ENCODE measurements at regions not wholly inside any gene's neighbourhood (a gene's known extent, or its start where the extent isn't known, plus 50 kb on each side); places are given as distances from the start of the nearest gene placed in this dataset.

DNA sequence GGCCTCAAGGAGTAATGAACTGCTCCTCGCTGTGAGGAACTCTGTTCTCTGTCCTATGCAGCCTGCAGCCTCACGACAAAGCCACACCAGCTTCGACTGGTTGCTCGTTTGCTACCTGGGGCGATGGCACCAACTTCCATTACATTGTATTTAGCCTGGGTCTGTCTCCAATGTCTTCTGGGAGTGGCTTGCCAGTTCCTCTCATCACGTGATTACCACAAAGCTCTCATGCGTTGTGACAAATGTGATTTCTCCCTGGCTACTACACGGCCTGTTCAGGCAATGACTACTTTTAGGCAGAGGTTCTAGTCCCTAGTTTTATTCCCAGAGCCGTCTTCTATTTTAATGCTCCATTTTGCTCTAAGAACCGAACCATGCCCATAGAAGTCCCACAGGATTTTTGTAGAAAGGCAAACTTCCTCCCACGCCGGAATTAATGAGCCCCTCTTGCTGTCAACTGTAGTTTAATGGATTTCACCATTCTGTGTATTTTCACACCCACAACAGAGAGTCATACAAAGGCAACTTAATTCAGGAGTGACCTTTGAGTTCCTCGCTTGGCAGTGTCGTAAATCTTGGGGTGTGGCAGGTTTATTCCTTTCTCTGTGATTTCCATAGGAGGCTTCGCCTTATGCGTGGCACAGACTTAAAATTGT lies 351.9 kb downstream of the EFNB2 start:
- in situ Hi-C loops (cut with MboI; ENCODE audit: low sequenced_read_pairs): no loop called here

DNA sequence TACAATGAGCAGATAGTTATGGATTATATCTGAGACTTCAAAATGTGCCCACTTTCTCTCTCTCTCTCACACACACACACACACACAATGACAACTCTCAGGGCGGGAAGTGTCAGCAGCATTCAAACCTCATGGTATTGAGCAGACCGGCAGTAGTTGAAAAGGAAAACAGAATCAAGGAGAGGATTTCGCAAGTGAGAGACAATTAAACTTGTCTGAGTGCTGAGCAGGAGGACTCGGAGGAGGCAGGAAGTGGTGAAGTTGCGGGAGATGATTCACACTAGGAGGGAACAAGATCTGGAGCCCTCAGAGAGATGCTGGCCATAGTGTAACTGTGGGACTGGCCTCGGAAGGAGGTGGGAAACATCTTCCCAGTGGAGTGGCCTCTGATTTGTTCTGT lies 353.1 kb downstream of the EFNB2 start:
- in situ Hi-C loops (cut with MboI; ENCODE audit: low sequenced_read_pairs): no loop called here

DNA sequence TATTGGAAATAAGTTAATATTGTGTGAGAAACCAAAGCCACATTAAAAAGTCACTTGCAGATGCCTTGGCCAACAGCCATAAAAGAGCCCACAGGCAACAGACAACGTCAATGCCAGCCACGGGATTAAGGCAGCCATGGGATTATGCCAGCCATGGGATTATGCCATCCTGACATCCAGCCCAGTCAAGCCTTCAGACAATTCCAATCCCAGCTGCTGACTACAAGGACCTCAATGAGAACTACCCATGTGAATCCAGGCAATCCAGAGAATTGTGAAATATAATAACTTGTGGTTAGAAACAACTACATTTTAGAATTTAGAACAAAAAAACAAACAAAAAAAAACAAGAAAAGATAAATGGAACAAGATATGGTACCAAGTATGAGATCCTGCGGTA lies 356.6 kb downstream of the EFNB2 start:
- in situ Hi-C loops (cut with MboI; ENCODE audit: low sequenced_read_pairs): no loop called here

DNA sequence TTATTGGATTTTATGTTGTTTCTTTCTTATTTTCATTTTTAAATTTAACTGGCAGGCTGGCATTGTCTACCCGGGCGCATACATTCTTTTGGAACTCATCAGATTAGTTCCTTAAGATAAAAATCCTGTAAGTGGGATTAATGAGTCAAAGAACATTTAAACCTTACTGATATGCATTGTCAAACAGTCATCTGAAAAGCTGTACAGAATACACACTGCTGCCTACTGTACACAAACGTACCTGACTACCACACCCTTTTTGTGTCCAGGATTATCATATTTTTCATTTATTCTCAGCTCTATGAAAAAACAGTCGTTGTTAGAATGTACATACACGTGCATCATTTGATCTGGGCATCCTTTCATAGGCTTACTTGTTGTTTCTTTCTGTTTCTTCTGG lies 358.3 kb downstream of the EFNB2 start:
- in situ Hi-C loops (cut with MboI; ENCODE audit: low sequenced_read_pairs): no loop called here

DNA sequence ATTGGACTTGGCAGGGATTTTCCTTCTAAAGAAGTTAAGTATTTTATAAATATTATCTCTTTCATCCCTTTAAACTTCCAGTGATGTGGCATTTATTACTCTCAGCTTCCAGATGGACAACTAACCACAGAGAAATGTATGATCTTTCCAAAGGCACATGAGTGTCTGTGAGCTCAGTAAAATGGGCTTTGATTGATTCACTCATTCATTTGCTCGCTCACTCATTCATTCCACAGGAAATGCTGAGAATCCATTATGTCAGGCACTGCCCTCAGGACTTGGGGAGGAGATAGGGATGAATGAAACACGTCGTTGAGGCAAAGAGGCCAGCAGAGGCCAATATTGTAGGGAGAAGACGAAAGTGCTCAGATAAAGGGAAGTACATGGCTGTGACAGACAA lies 359.3 kb downstream of the EFNB2 start:
- in situ Hi-C loops (cut with MboI; ENCODE audit: low sequenced_read_pairs): no loop called here

DNA sequence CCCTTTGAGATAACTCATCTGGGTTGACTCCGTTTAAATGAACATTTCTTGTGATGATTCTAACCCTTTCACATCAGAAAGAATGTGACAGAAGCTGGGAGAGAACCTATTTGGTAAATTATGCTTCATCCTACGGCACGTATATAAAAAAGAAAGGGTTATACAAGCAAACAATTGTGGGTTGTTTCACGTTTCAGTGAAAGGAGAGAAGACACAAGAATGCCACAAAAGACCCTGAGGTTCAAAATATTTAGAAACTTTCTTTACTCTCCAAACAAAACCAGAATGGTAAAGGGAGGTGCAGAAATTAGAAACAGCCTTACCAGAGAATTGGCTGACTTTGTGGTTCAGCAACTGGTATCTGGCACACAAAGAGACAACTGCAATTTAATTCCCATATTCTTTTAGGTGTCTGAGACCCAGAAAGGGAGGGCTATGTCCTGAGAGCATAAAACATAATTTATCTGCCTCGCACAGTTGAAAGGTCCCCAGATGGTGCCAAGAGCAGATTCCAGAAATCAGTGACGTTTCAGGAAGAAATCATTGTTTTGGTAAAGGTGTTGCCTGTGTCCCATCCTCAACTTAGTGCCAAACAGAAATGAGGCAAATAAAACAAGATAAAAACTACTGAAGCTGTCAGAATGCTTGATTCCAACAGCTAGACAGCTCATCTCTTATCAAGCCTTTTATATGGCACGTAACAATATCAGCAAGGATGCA lies 361.4 kb downstream of the EFNB2 start:
- in situ Hi-C loops (cut with MboI; ENCODE audit: low sequenced_read_pairs): no loop called here

DNA sequence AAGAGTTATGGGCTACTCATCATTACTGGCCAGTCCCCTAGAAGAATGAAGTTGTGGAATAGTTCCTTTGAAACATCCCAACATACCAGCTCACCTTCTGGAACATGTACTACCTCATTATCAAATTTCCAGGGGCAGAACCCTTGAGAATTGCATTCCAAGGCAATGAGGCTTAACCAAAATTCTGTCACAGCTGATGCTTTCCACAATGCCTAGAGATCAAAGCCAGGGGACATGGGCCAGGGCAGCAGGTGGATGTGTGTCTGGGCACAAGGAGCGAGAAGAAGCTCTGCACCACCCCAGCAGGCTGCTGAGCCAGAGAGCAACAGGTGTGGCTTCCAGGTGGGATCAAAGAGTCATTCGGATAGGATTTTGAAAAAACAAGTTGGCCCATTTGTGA lies 362.1 kb downstream of the EFNB2 start:
- in situ Hi-C loops (cut with MboI; ENCODE audit: low sequenced_read_pairs): no loop called here

DNA sequence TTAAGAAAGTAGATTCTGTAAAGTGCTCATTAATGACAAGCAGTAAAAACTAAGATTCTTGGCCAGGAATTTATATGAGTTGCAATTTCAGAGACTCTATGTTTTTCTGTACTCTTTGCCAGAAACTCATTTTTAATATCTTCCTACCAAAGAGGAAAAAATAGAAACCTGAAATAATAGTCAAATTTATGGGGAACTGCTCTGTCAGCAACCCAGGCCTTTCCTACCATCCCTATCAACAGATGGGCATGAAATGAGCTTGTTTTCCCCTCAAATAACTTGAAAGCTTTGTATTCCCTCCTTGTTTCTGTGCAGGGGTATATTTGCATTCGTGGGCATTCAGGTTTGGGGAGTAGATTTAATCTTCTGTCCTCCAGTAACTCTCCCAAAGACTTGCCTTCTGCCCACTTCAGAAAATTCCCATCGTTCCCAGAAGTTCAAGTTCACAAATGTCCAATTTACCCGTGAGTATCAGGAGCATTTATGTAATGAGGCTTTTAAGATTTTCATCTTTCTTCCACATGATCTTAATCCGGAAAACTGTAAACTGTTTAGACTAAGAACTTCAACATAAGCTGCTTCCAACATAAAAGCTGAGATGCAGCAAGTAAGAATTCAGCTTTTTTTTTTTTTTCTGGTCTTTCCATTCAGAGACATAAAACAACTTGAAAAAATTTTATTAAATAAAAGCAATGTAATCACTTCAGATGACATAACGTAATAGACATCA lies 363.1 kb downstream of the EFNB2 start:
- in situ Hi-C loops (cut with MboI; ENCODE audit: low sequenced_read_pairs): no loop called here

DNA sequence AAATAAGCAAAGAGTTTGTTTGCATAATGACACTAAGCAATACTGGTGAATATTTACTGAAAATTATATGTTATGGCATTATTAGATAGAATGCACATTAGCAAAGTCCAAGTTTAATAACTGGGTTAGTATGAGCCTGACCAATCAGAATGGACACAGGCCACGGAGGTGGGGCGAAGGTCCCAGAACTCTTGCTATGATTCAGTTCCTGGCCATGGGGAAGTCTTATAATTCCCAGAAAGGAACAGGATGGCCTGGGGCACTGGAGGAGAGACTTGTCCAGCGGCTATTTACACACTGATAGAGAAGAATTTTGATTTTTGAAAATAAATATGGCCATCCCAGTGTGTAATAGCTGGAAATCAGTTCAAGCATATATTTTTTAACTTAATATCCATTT lies 372.0 kb downstream of the EFNB2 start:
- in situ Hi-C loops (cut with MboI; ENCODE audit: low sequenced_read_pairs): no loop called here

DNA sequence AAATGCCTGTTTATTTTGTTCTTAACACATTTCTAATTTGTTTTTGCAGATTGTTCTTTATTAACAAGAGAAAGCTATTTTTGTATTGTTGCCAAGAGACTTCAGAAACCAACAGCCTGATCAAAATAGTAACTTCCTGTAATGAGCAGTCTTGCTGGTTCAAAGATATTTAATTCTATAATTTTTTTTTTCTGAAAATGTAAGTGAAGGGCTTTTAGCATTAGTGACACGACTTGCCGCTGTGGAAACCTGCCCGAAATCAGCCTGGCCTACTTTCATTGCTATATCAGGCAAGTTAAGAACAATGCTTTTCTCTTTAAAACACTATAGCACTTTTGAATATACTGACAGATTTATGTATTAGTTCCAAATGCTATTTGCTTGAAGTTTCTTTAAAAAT lies 374.3 kb downstream of the EFNB2 start:
- in situ Hi-C loops (cut with MboI; ENCODE audit: low sequenced_read_pairs): no loop called here

DNA sequence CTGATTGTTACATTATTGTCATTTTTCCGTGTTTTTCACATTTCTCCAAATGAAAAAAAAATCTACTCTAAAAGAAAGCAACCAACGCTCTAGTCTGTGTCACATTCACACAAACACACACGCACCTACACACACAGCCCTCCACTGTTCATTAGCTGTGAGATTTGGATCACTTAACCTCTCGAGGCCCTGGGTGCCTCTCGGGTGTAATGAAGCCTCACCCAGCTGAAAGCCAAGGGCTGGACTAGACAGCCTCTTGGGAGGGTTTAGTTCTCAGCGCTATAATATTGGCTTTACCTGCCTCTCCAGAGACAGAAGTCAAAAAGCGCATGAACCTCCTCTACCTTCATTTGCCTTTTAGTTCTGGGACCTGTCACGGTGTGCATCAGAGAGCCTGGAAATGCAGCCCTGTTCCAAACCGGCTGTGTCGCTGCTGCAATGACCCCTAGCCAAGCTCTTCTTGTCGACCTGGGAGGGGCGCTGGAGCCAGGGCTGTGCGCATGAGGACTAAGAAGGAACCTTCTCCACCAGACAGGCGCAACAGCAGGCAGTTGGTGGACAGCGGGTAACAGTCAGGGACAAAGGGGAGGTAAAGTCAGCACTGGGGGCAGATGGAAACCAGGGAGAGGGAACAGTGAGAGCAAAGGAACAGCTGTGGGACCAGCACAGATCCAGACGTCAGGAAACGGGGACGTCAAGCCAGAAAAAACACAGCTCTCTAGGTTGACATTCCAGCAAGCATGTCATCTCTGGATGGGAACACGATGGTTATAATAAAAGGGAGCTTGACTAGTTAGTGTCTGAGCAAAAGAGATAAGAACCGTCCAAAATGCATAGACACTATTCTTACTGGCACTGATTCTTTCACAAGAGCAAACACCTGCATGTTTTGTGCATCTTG lies 375.9 kb downstream of the EFNB2 start:
- in situ Hi-C loops (cut with MboI; ENCODE audit: low sequenced_read_pairs): no loop called here

DNA sequence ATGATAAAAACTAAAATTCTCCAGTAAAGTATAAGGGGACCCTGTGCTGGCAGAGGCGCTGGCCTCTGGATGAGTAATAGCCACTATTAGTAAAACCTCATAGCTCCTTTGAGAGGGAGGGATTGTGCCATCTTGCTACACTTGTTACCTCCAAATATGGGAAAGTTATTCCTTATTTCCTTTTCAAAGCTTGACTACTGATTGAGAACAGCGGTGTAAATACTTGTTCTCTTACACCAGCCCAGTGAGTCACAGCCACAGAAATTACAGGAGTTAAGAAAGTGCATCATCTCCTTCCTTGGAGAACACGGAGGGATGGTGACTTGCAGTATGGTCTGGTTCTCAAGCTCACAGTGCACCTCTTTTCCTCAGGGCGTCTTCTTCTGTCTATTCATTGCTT lies 379.0 kb downstream of the EFNB2 start:
- in situ Hi-C loops (cut with MboI; ENCODE audit: low sequenced_read_pairs): no loop called here

DNA sequence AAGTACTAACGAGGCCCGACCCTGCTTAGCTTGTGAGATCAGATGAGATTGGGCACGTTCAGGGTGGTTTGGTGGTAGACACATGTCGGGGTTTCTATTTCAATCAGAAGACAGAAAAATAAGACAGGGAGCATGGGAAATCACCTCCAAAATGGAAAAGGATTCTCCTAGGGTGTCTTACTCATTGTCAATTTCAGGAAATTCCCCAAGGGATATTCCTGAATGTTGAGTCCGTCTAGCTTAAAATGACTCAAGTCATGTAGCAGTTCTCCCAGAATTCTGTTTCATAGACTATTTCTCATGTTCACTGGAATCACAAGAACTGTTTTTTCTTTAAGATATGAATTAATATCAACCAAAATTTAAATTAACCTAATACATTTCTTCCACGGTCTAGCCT lies 380.1 kb downstream of the EFNB2 start:
- in situ Hi-C loops (cut with MboI; ENCODE audit: low sequenced_read_pairs): no loop called here

DNA sequence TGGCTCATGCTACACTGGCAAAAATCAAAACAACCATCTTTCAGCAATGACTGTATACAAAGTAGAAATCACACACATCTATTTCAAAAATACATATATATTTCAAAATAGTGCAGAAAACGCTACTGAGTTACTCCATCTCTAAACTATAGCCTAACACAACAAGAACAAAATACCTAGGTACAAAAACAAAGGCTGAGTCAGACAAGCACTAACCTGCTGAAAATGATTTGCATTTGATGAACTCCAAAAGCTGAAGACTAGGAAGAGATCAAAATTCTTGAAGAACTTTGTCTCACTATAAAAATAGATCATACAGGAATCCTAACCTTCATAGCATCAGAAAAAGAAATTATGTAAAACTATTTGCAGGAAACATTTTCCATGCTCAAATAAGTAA lies 381.6 kb downstream of the EFNB2 start:
- in situ Hi-C loops (cut with MboI; ENCODE audit: low sequenced_read_pairs): no loop called here

DNA sequence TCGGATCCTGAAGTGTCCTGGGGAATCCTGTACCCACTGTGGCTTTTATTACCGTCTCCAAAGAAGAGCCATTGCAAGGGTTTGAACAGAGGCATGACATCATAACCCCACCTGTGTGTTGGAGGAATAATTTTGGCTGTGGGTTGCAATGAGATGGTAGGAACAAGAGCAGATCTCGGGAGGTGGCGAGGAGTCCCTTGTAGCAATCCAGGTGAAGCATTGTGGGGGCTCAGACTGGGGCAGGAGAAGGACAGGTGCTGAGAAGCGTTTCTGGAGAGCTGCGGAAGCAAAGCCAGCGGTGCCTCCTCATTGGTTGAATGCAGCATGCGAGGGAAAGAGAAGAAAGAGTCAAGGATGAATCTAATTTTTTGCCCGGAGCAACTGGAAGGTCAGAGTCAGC lies 382.4 kb downstream of the EFNB2 start:
- in situ Hi-C loops (cut with MboI; ENCODE audit: low sequenced_read_pairs): no loop called here

DNA sequence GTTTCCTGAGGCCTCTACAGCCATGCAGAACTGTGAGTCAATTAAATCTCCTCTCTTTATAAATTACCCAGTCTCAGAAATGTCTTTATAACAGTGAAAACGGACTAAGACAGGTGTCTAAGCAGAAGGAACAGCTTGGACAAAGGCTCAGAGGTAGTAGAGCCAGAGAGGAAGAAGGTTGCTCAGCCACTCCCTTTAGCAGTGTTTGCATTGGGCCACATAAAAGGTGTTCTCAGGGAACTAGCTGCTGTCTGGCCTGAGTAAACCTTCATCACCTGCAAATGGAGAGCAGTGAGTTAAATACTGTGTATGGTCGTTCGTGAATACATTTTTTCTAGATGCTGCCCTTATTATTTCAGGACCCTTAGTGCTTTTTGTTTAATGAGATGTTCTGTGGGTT lies 383.4 kb downstream of the EFNB2 start:
- in situ Hi-C loops (cut with MboI; ENCODE audit: low sequenced_read_pairs): no loop called here

DNA sequence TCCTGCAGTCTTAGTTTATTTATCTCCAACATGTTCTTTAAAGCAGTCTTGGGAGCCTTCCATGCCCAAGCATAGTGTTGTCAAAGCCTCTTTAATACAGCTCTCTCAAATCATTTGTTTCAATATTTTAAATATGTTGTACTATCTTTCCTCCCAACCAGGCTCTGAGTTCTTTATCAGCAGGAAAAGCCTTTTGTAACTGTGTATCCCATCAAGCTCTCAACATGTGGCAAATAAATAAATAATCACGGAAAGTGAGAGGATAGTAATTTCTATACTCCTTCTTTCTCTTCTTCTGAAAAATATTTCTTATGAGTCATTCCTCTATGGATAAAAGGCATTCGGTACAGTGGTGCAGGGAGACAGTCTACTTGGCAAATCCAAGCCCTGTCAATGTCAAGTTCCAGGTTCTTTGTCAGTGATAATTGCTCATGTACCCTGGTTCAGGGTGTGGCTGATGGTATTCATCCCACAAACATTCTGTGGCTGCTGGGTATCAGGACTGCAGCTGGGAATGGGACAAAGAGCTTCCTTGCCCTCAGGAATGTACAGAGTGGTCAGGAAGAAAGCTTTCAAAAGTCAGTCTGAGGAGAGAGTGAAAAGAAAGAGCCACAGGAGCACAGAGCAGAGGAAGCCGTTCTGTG lies 384.3 kb downstream of the EFNB2 start:
- in situ Hi-C loops (cut with MboI; ENCODE audit: low sequenced_read_pairs): no loop called here

DNA sequence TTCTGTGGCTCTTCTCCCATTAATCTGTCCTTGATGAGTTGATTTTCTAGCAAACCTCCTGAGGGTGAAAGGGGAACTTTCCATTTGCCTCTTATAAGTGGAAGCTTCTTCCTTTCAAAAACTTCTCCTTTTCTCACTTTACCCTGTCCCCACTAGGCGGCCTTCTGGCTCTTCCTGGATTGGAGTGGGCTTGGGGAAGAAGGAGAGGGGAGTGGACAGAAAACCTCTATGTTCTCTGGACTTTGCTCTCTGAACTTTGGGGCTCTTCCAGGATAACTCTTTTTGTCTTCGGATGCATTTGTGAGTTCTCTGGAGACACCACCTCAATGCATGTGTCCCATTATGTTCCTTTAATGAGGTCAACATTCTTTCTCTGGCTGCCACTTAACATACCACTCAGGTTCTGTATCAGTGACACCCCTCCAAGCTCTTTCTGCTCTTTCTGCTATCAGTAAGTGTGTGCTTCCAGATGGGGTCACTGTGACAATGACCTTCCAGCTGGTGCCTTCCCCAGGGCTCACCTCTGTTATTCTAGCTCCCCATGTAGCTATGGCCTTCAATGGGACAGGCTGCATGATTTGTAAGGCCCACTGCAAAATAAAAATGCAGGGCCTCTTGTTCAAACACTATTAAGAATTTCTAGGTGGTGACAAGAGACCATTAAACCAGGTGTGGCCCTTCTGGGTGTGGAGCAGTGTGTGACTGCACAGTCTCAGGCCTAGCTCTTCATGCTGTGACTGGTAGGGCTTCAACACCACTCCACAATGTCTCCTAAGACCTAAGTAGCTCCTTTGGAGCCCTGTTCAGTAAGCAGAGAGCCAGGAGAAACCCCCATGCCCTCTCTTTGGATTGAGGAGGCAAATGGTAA lies 389.2 kb downstream of the EFNB2 start:
- in situ Hi-C loops (cut with MboI; ENCODE audit: low sequenced_read_pairs): no loop called here

DNA sequence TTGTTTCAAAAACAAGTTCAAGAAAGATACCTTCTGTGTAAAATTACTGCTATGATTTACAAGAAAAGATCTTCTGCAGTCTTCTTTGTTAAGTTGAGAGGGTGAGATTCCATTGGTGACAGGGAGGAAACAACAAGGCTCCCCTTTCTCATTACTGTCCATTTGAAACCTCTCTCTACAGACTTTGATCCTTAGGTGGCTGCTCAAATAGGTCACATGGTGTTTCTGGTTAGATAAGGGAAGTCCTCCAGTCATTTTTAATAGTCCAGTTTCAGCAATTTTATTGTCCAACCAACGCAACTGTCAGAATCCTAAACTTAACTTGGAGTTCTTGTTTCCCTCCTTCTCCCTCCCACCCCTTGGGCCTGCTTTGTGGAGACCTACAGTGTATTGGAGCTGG lies 390.4 kb downstream of the EFNB2 start:
- in situ Hi-C loops (cut with MboI; ENCODE audit: low sequenced_read_pairs): no loop called here
